Right ventricle myocardium superior (tissue), 1 donor: ENCODE measurements at regions not wholly inside any gene's neighbourhood (a gene's known extent, or its start where the extent isn't known, plus 50 kb on each side); places are given as distances from the start of the nearest gene placed in this dataset.

Source experiments
- ATAC-seq: fragments of 200-7000 bp; cut with Tn5 transposase; one replicate; pipeline ENCODE4 v1.9.1; 2020; ENCODE audit warnings: mild to moderate bottlenecking; ENCODE audit not compliant: poor library complexity
- DNase-seq: peaks from one replicate; pipeline ENCODE4 v3.0.0-alpha.2; 2020
- intact Hi-C: fragments of 100-400 bp; cut with DNase I; formaldehyde crosslinking; loops from one replicate; pipeline ENCODE4 v1.11.2; 2022
- donor health status: DM: no; HTN: yes; CAD: no; lungs with severe emphysema.

- intact Hi-C loops: no loop called here
- ATAC-seq (no peak), DNase-seq (no peak)
Measured at GRCh38 chr3:117192888-117193287, 483.3 kb downstream of the TUSC7 start.

- intact Hi-C loops: no loop called here
- no peak for ATAC-seq
Measured at GRCh38 chr3:117193390-117193789, 483.8 kb downstream of the TUSC7 start.

GRCh38 chr3:117195034-117195433 is 485.5 kb downstream of the TUSC7 start:
- intact Hi-C loops: no loop called here
- ATAC-seq: no peak

More at GRCh38 chr3:117193390-117193789, 483.8 kb downstream of the TUSC7 start:
- DNase-seq: no peak

GRCh38 chr3:117200962-117201361 is 491.4 kb downstream of the TUSC7 start:
- DNase-seq (no peak), ATAC-seq (no peak)
- intact Hi-C loops: no loop called here

More at GRCh38 chr3:117195034-117195433, 485.5 kb downstream of the TUSC7 start:
- no peak for DNase-seq

GRCh38 chr3:117201901-117202774 is 492.6 kb downstream of the TUSC7 start:
- no peak for ATAC-seq
- no peak for DNase-seq
- intact Hi-C loops: no loop called here

- no peak for DNase-seq
- intact Hi-C loops: no loop called here
- no peak for ATAC-seq
Measured at GRCh38 chr3:117217355-117217754, 507.8 kb downstream of the TUSC7 start.

GRCh38 chr3:117217760-117218316 is 508.3 kb downstream of the TUSC7 start:
- no peak for ATAC-seq
- no peak for DNase-seq

GRCh38 chr3:117218641-117219048 is 509.1 kb downstream of the TUSC7 start:
- ATAC-seq (no peak), DNase-seq (no peak)
- intact Hi-C loops: no loop called here

More at GRCh38 chr3:117217760-117218316, 508.3 kb downstream of the TUSC7 start:
- intact Hi-C loops: no loop called here

GRCh38 chr3:117219296-117219695 is 509.7 kb downstream of the TUSC7 start:
- intact Hi-C loops: no loop called here
- ATAC-seq (no peak), DNase-seq (no peak)

GRCh38 chr3:117226932-117227331 is 517.4 kb downstream of the TUSC7 start:
- ATAC-seq (no peak), DNase-seq (no peak)
- intact Hi-C loops: no loop called here

GRCh38 chr3:117228466-117228865 is 518.9 kb downstream of the TUSC7 start:
- intact Hi-C loops: no loop called here
- no peak for DNase-seq
- no peak for ATAC-seq

- ATAC-seq (no peak), DNase-seq (no peak)
- intact Hi-C loops: no loop called here
Measured at GRCh38 chr3:117230924-117231323, 521.3 kb downstream of the TUSC7 start.

GRCh38 chr3:117234331-117234730 is 524.8 kb downstream of the TUSC7 start:
- intact Hi-C loops: no loop called here
- no peak for DNase-seq
- no peak for ATAC-seq

GRCh38 chr3:117235304-117235703 is 525.7 kb downstream of the TUSC7 start:
- intact Hi-C loops: no loop called here
- DNase-seq (no peak), ATAC-seq (no peak)

GRCh38 chr3:117238806-117239205 is 529.2 kb downstream of the TUSC7 start:
- no peak for DNase-seq
- intact Hi-C loops: no loop called here
- ATAC-seq: no peak

- DNase-seq (no peak), ATAC-seq (no peak)
- intact Hi-C loops: no loop called here
Measured at GRCh38 chr3:117243657-117244056, 534.1 kb downstream of the TUSC7 start.

GRCh38 chr3:117246771-117247555 is 537.4 kb downstream of the TUSC7 start:
- ATAC-seq (no peak), DNase-seq (no peak)
- intact Hi-C loops: no loop called here

GRCh38 chr3:117248153-117248552 is 538.6 kb downstream of the TUSC7 start:
- ATAC-seq (no peak), DNase-seq (no peak)
- intact Hi-C loops: no loop called here

GRCh38 chr3:117252208-117252607 is 542.6 kb downstream of the TUSC7 start:
- DNase-seq (no peak), ATAC-seq (no peak)
- intact Hi-C loops: no loop called here

- no peak for ATAC-seq
- no peak for DNase-seq
- intact Hi-C loops: no loop called here
Measured at GRCh38 chr3:117252651-117253050, 543.1 kb downstream of the TUSC7 start.
